DOHH2 (cell line): ENCODE measurements at regions not wholly inside any gene's neighbourhood (a gene's known extent, or its start where the extent isn't known, plus 50 kb on each side); places are given as distances from the start of the nearest gene placed in this dataset.

Source experiments
- H3F3A ChIP-seq: fragments of 200-600 bp; sonication (generic), shearing (Covaris generic); 2 replicates; pipeline ENCODE4 v1.6.0; 2016; ENCODE audit warnings: antibody characterized with exemption, mild to moderate bottlenecking; ENCODE audit not compliant: control insufficient read depth, insufficient read depth
- H3K27ac ChIP-seq: fragments of 200-600 bp; sonication (generic); 2 replicates; pipeline ENCODE4 v1.5.1; 2014; ENCODE audit warnings: low read depth, mild to moderate bottlenecking, low read length, moderate library complexity
- H3K27me3 ChIP-seq: fragments of 200-600 bp; sonication (generic); 2 replicates; pipeline ENCODE4 v1.6.1; 2014; ENCODE audit warnings: mild to moderate bottlenecking, low read length, mixed read lengths; ENCODE audit not compliant: control insufficient read depth
- H3K36me3 ChIP-seq: fragments of 200-600 bp; sonication (generic); 2 replicates; pipeline ENCODE4 v1.6.1; 2014; ENCODE audit warnings: mild to moderate bottlenecking, low read length, moderate library complexity, mixed read lengths; ENCODE audit not compliant: control insufficient read depth
- H3K4me1 ChIP-seq: fragments of 200-600 bp; sonication (generic); 2 replicates; pipeline ENCODE4 v1.6.1; 2014; ENCODE audit warnings: mild to moderate bottlenecking, low read length, mixed read lengths; ENCODE audit not compliant: control insufficient read depth
- H3K4me2 ChIP-seq: fragments of 200-600 bp; sonication (generic); 2 replicates; pipeline ENCODE4 v1.6.0; 2014; ENCODE audit warnings: mild to moderate bottlenecking, low read length, moderate library complexity
- H3K4me3 ChIP-seq: fragments of 200-600 bp; sonication (generic); 2 replicates; pipeline ENCODE4 v1.5.1; 2014; ENCODE audit warnings: mild to moderate bottlenecking, low read length, mixed read lengths
- H3K79me2 ChIP-seq: fragments of 200-600 bp; sonication (generic); 2 replicates; pipeline ENCODE4 v1.6.1; 2014; ENCODE audit warnings: mild to moderate bottlenecking, low read length, mixed read lengths; ENCODE audit not compliant: control insufficient read depth
- H3K9me2 ChIP-seq: fragments of 200-600 bp; sonication (generic); replicated peaks from 2 replicates; pipeline ENCODE4 v1.6.1; 2014; ENCODE audit warnings: mild to moderate bottlenecking, low read length, mixed read lengths; ENCODE audit not compliant: control insufficient read depth
- H3K9me3 ChIP-seq: fragments of 200-600 bp; sonication (generic); 2 replicates; pipeline ENCODE4 v1.6.1; 2014; ENCODE audit warnings: antibody characterized with exemption, low read length, mixed read lengths; ENCODE audit not compliant: control insufficient read depth, insufficient read depth
- H4K20me1 ChIP-seq: fragments of 200-600 bp; sonication (generic); 2 replicates; pipeline ENCODE4 v1.6.0; 2014; ENCODE audit warnings: low read depth, mild to moderate bottlenecking, antibody characterized with exemption, low read length, moderate library complexity; ENCODE audit not compliant: control insufficient read depth, insufficient read depth
- EZH2phosphoT487 ChIP-seq: fragments of 200-600 bp; sonication (generic); IDR thresholded peaks from 2 replicates; pipeline ENCODE4 v1.6.1; 2017; ENCODE audit warnings: borderline replicate concordance, mild to moderate bottlenecking, antibody characterized with exemption, low read length, moderate library complexity, mixed read lengths
- TF ChIP-seq, protein P1 (sequence below): fragments of 200-600 bp; sonication (generic); IDR thresholded peaks from one replicate; pipeline ENCODE4 v1.5.1; 2014; ENCODE audit warnings: antibody characterized with exemption, mild to moderate bottlenecking, low read depth, low read length; ENCODE audit not compliant: poor library complexity, severe bottlenecking

DNA sequence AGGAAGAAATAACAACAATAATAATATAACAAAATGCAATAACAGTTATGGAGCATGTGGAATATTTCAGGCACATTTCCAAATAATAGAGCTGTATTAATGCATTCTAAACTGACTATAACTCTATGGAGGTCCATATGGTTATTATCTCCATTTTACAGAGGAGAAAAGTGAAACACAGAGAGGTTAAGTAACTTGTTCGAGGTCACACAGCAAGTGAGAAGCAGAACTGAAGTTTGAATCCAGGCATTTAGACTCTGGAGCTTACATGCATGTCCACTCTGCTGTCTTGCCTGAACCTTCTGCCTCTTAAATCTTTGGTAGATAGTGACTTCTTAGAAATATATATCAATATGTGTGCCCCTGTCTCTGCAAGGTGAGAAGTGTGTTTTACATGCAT, 350.8 kb downstream of the GADD45G start:
- Histone ChIP-seq H3K9me2 (no peaks in the 10 kb centered on the region), H3K27me3 (peaks cover 2% of the 10 kb centered on the region; the same call in 1 of the 2 replicates), H4K20me1 (no peaks in the 10 kb centered on the region), H3K4me3 (no peak overlapping the region), H3K9me3 (no peaks in the 10 kb centered on the region), H3K79me2 (no peaks in the 10 kb centered on the region), H3K4me1 (no peaks in the 10 kb centered on the region), H3K4me2 (no peak overlapping the region), H3F3A (no peaks in the 10 kb centered on the region), H3K36me3 (no peaks in the 10 kb centered on the region), H3K27ac (no peak overlapping the region)
- no peak for TF ChIP-seq EZH2phosphoT487
- TF ChIP-seq, protein P1, sequence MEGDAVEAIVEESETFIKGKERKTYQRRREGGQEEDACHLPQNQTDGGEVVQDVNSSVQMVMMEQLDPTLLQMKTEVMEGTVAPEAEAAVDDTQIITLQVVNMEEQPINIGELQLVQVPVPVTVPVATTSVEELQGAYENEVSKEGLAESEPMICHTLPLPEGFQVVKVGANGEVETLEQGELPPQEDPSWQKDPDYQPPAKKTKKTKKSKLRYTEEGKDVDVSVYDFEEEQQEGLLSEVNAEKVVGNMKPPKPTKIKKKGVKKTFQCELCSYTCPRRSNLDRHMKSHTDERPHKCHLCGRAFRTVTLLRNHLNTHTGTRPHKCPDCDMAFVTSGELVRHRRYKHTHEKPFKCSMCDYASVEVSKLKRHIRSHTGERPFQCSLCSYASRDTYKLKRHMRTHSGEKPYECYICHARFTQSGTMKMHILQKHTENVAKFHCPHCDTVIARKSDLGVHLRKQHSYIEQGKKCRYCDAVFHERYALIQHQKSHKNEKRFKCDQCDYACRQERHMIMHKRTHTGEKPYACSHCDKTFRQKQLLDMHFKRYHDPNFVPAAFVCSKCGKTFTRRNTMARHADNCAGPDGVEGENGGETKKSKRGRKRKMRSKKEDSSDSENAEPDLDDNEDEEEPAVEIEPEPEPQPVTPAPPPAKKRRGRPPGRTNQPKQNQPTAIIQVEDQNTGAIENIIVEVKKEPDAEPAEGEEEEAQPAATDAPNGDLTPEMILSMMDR: no peak

DNA sequence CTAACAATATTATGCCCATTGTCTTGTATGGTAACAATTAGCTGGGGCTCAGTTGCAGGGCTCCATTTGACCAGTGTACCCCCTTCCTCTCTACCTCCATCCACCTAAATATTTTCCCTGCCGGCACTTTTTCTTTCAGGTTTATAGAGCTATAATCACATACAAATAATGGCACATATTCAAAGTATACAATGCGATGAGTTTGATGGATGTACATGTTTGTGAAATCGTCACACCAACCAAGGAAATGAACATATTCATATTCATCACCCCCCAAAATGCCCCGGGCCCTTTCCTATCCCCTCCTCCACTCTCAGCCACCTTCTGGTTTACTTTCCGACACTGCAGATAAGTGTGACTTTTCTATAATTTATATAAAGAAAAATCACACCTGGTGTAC, 351.5 kb downstream of the GADD45G start:
- H3K27ac ChIP-seq: no peak overlapping the region
- H3K36me3 ChIP-seq: no peaks in the 10 kb centered on the region
- no peaks in the 10 kb centered on the region for H3F3A ChIP-seq
- H3K4me3 ChIP-seq: no peak overlapping the region
- H4K20me1 ChIP-seq: no peaks in the 10 kb centered on the region
- H3K9me2 ChIP-seq: no peaks in the 10 kb centered on the region
- no peak overlapping the region for H3K4me2 ChIP-seq
- H3K4me1 ChIP-seq: no peaks in the 10 kb centered on the region
- no peaks in the 10 kb centered on the region for H3K79me2 ChIP-seq
- no peaks in the 10 kb centered on the region for H3K9me3 ChIP-seq
- TF ChIP-seq EZH2phosphoT487: no peak
- TF ChIP-seq, protein P1: no peak
- H3K27me3 ChIP-seq: peaks cover 2% of the 10 kb centered on the region; the same call in 1 of the 2 replicates

DNA sequence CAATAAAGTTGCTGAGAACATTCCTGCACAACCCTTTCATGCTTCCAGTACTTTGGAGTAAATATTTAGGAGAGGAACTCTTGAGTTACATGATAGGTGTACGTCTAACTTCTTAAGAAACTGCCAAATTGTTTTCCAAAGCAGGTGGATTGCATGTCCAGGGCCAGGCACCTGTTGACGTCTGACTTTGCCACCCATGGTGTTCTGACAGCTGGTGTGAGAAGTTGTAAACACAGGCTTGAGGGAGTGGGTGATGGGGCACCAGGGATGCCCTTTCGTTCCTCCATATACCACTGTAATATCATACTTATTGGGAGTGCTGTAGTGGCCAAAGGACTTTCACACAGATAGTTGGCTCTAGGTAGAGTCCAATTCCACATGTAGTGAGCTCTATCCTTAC, 352.1 kb downstream of the GADD45G start:
- H3K4me1 ChIP-seq: no peaks in the 10 kb centered on the region
- no peak overlapping the region for H3K27ac ChIP-seq
- H3K27me3 ChIP-seq: no peaks in the 10 kb centered on the region
- no peak overlapping the region for H3K4me2 ChIP-seq
- no peaks in the 10 kb centered on the region for H4K20me1 ChIP-seq
- H3K4me3 ChIP-seq: no peak overlapping the region
- H3F3A ChIP-seq: no peaks in the 10 kb centered on the region
- no peaks in the 10 kb centered on the region for H3K9me2 ChIP-seq
- H3K9me3 ChIP-seq: no peaks in the 10 kb centered on the region
- H3K79me2 ChIP-seq: no peaks in the 10 kb centered on the region
- no peak for TF ChIP-seq EZH2phosphoT487
- TF ChIP-seq, protein P1: no peak
- no peaks in the 10 kb centered on the region for H3K36me3 ChIP-seq

GRCh38 chr9:89958086-89958485, 353.3 kb downstream of the GADD45G start:
- H3K27ac ChIP-seq: no peak overlapping the region
- H3K27me3 ChIP-seq: no peaks in the 10 kb centered on the region
- H3K4me3 ChIP-seq: no peak overlapping the region
- H3K4me1 ChIP-seq: no peaks in the 10 kb centered on the region
- no peak overlapping the region for H3K4me2 ChIP-seq
- no peaks in the 10 kb centered on the region for H3K9me2 ChIP-seq
- no peaks in the 10 kb centered on the region for H3F3A ChIP-seq
- H4K20me1 ChIP-seq: no peaks in the 10 kb centered on the region
- H3K79me2 ChIP-seq: no peaks in the 10 kb centered on the region
- H3K9me3 ChIP-seq: no peaks in the 10 kb centered on the region
- TF ChIP-seq, protein P1: no peak
- no peaks in the 10 kb centered on the region for H3K36me3 ChIP-seq
